HEK293 (cell line): ENCODE measurements at regions not wholly inside any gene's neighbourhood (a gene's known extent, or its start where the extent isn't known, plus 50 kb on each side); places are given as distances from the start of the nearest gene placed in this dataset.

Experiments
- CTCF ChIA-PET: fragments of 350-600 bp; formaldehyde crosslinking; extraction: SDS; loops from one replicate; lab custom pipeline; 2021; ENCODE audit warnings: antibody characterized with exemption; lab: Yijun Ruan, JAX
- POLR2A ChIA-PET: fragments of 300-600 bp; formaldehyde crosslinking; extraction: SDS; loops from one replicate; lab custom pipeline; 2020; ENCODE audit warnings: antibody characterized with exemption, inconsistent platforms; lab: Yijun Ruan, JAX
- H3K27ac ChIP-seq: fragments of 200-500 bp; sonication (Bioruptor generic); 2 replicates; pipeline ENCODE4 v1.5.1; 2014; ENCODE audit warnings: low read depth, low read length, control low read depth, inconsistent platforms; ENCODE audit errors: extremely low read depth
- H3K36me3 ChIP-seq, 2 experiments: fragments of 200-500 bp in 1 of 2; sonication (Bioruptor generic) in 1 of 2; 1 replicate in 1 of 2; 2 replicates in 1 of 2; pipeline ENCODE4 v1.5.1; 2014 to 2017; ENCODE audit warnings: inconsistent platforms in 2 of 2, low read length in 2 of 2; ENCODE audit not compliant: control insufficient read depth in 2 of 2, insufficient read depth in 1 of 2
- H3K4me1 ChIP-seq: fragments of 200-500 bp; sonication (Bioruptor generic); 2 replicates; pipeline ENCODE4 v1.5.1; 2014; ENCODE audit warnings: mild to moderate bottlenecking, low read length, inconsistent platforms; ENCODE audit not compliant: control insufficient read depth, insufficient read depth
- H3K4me3 ChIP-seq: 2 replicates; pipeline ENCODE4 v1.5.1; 2011; ENCODE audit warnings: low read depth, mild to moderate bottlenecking, control low read depth, low read length, moderate library complexity
- H3K9me3 ChIP-seq: fragments of 200-500 bp; sonication (Bioruptor generic); 2 replicates; pipeline ENCODE4 v1.5.1; 2014; ENCODE audit warnings: low read depth, low read length, inconsistent platforms; ENCODE audit not compliant: control insufficient read depth, insufficient read depth
- PRDM1 ChIP-seq: fragments of 450-650 bp; formaldehyde crosslinking; IDR thresholded peaks from 2 replicates; pipeline ENCODE4; 2016; ENCODE audit warnings: missing biosample characterization, missing genetic modification characterization
- WT1 ChIP-seq: fragments of 450-650 bp; formaldehyde crosslinking; IDR thresholded peaks from 2 replicates; pipeline ENCODE4 v1.5.1; 2016; ENCODE audit warnings: missing biosample characterization, missing genetic modification characterization
- ZBTB48 ChIP-seq: fragments of 450-650 bp; formaldehyde crosslinking; IDR thresholded peaks from 2 replicates; pipeline ENCODE4 v1.5.1; 2016; ENCODE audit warnings: missing biosample characterization, missing genetic modification characterization
- ZNF274 ChIP-seq, 2 experiments: fragments of 200-500 bp in 1 of 2; fragments of 450-650 bp in 1 of 2; sonication (Bioruptor generic) in 1 of 2; formaldehyde crosslinking in 1 of 2; IDR thresholded peaks; 2 replicates each; pipeline versions ENCODE4 v1.5.1 to v1.6.1; 2014 to 2016; ENCODE audit warnings: borderline replicate concordance in 1 of 2, inconsistent platforms in 1 of 2, low read length in 1 of 2, missing biosample characterization in 1 of 2, missing genetic modification characterization in 1 of 2
- ZNF350 ChIP-seq: fragments of 450-650 bp; formaldehyde crosslinking; IDR thresholded peaks from 2 replicates; pipeline ENCODE4 v1.5.0; 2017; ENCODE audit warnings: missing biosample characterization, mild to moderate bottlenecking, missing genetic modification characterization
- ZNF433 ChIP-seq: fragments of 450-650 bp; formaldehyde crosslinking; IDR thresholded peaks from 2 replicates; pipeline ENCODE4 v1.5.1; 2016; ENCODE audit warnings: missing biosample characterization, missing genetic modification characterization, low read depth
- ZNF501 ChIP-seq: fragments of 450-650 bp; formaldehyde crosslinking; IDR thresholded peaks from 2 replicates; pipeline ENCODE4 v1.5.1; 2016; ENCODE audit warnings: missing biosample characterization, missing genetic modification characterization
- ZNF571 ChIP-seq: fragments of 450-650 bp; formaldehyde crosslinking; IDR thresholded peaks from 2 replicates; pipeline ENCODE4 v1.5.0; 2017; ENCODE audit warnings: missing biosample characterization, missing genetic modification characterization
- ZNF585B ChIP-seq: fragments of 450-650 bp; formaldehyde crosslinking; IDR thresholded peaks from 2 replicates; pipeline ENCODE4 v1.5.1; 2016; ENCODE audit warnings: missing biosample characterization, missing genetic modification characterization
- ZNF785 ChIP-seq: fragments of 450-650 bp; formaldehyde crosslinking; IDR thresholded peaks from 2 replicates; pipeline ENCODE4 v1.5.1; 2016; ENCODE audit warnings: missing biosample characterization, missing genetic modification characterization
- ZNF837 ChIP-seq: fragments of 450-650 bp; formaldehyde crosslinking; IDR thresholded peaks from 2 replicates; pipeline ENCODE4 v1.5.1; 2016; ENCODE audit warnings: missing biosample characterization, missing genetic modification characterization
- ZSCAN23 ChIP-seq: fragments of 450-650 bp; formaldehyde crosslinking; IDR thresholded peaks from 2 replicates; pipeline ENCODE4 v1.5.1; 2016; ENCODE audit warnings: missing biosample characterization, missing genetic modification characterization
- TF ChIP-seq, protein P1 (sequence below): fragments of 450-650 bp; formaldehyde crosslinking; IDR thresholded peaks from 2 replicates; pipeline ENCODE4 v1.5.1; 2016; ENCODE audit warnings: missing biosample characterization, missing genetic modification characterization
- TF ChIP-seq, protein P2 (sequence below): fragments of 450-650 bp; formaldehyde crosslinking; IDR thresholded peaks from 2 replicates; pipeline ENCODE4 v1.5.1; 2017; ENCODE audit warnings: missing biosample characterization, missing genetic modification characterization
- TF ChIP-seq, protein P3 (sequence below): fragments of 450-650 bp; formaldehyde crosslinking; IDR thresholded peaks from 2 replicates; pipeline ENCODE4 v1.5.1; 2016; ENCODE audit warnings: missing biosample characterization, missing genetic modification characterization, low read depth
- TF ChIP-seq, protein P4 (sequence below): fragments of 450-650 bp; formaldehyde crosslinking; IDR thresholded peaks from 2 replicates; pipeline ENCODE4 v1.5.1; 2017; ENCODE audit warnings: missing biosample characterization, missing genetic modification characterization
- TF ChIP-seq, protein P5 (sequence below): fragments of 450-650 bp; IDR thresholded peaks from 2 replicates; pipeline ENCODE4 v1.5.1; 2018; ENCODE audit warnings: missing biosample characterization, mild to moderate bottlenecking, missing genetic modification characterization

DNA sequence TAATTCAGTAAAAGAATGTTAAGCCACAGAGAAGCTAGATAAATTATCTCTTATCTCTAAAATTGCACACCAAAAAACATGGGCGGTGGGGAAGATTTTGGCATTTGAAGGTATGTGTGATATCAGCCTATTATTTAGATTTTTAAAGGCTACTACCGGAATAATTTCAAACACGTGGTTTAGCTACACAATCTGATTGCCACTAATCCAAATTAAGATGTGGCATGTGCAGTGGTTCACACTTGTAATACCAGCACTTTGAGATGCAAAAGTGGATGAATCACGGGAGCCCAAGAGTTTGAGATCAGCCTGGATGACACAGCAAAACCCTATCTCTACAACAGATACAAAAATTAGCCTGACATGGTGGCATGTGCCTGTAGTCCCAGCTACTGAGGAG lies 584.5 kb downstream of the HS3ST4 start:
- no peak for TF ChIP-seq PRDM1 (tag by site-specific recombination)
- TF ChIP-seq ZNF350 (tag by site-specific recombination): no peak
- TF ChIP-seq, protein P1, sequence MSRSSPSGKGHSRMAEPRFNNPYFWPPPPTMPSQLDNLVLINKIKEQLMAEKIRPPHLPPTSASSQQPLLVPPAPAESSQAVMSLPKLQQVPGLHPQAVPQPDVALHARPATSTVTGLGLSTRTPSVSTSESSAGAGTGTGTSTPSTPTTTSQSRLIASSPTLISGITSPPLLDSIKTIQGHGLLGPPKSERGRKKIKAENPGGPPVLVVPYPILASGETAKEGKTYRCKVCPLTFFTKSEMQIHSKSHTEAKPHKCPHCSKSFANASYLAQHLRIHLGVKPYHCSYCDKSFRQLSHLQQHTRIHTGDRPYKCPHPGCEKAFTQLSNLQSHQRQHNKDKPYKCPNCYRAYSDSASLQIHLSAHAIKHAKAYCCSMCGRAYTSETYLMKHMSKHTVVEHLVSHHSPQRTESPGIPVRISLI (tag by site-specific recombination): no peak
- TF ChIP-seq, protein P2, sequence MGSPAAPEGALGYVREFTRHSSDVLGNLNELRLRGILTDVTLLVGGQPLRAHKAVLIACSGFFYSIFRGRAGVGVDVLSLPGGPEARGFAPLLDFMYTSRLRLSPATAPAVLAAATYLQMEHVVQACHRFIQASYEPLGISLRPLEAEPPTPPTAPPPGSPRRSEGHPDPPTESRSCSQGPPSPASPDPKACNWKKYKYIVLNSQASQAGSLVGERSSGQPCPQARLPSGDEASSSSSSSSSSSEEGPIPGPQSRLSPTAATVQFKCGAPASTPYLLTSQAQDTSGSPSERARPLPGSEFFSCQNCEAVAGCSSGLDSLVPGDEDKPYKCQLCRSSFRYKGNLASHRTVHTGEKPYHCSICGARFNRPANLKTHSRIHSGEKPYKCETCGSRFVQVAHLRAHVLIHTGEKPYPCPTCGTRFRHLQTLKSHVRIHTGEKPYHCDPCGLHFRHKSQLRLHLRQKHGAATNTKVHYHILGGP: no peak
- no peak for TF ChIP-seq ZNF433
- TF ChIP-seq, protein P3, sequence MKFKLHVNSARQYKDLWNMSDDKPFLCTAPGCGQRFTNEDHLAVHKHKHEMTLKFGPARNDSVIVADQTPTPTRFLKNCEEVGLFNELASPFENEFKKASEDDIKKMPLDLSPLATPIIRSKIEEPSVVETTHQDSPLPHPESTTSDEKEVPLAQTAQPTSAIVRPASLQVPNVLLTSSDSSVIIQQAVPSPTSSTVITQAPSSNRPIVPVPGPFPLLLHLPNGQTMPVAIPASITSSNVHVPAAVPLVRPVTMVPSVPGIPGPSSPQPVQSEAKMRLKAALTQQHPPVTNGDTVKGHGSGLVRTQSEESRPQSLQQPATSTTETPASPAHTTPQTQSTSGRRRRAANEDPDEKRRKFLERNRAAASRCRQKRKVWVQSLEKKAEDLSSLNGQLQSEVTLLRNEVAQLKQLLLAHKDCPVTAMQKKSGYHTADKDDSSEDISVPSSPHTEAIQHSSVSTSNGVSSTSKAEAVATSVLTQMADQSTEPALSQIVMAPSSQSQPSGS: no peak
- TF ChIP-seq, protein P4, sequence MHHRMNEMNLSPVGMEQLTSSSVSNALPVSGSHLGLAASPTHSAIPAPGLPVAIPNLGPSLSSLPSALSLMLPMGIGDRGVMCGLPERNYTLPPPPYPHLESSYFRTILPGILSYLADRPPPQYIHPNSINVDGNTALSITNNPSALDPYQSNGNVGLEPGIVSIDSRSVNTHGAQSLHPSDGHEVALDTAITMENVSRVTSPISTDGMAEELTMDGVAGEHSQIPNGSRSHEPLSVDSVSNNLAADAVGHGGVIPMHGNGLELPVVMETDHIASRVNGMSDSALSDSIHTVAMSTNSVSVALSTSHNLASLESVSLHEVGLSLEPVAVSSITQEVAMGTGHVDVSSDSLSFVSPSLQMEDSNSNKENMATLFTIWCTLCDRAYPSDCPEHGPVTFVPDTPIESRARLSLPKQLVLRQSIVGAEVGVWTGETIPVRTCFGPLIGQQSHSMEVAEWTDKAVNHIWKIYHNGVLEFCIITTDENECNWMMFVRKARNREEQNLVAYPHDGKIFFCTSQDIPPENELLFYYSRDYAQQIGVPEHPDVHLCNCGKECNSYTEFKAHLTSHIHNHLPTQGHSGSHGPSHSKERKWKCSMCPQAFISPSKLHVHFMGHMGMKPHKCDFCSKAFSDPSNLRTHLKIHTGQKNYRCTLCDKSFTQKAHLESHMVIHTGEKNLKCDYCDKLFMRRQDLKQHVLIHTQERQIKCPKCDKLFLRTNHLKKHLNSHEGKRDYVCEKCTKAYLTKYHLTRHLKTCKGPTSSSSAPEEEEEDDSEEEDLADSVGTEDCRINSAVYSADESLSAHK (tag by site-specific recombination): no peak
- TF ChIP-seq ZNF837 (tag by site-specific recombination): no peak
- no peak for TF ChIP-seq ZNF274 (IDR thresholded peaks at IDR 0.05; ENCODE audit: low read length)
- TF ChIP-seq ZNF274 (tag by site-specific recombination; IDR thresholded peaks at IDR 0.05; ENCODE audit: borderline replicate concordance): no peak
- H3K27ac ChIP-seq: no peak overlapping the region
- ChIA-PET POLR2A (no interaction called here), CTCF (no interaction called here)
- H3K9me3 ChIP-seq: no peaks in the 10 kb centered on the region
- no peaks in the 10 kb centered on the region for H3K36me3 ChIP-seq
- H3K4me1 ChIP-seq: no peaks in the 10 kb centered on the region
- H3K4me3 ChIP-seq: no peak overlapping the region

DNA sequence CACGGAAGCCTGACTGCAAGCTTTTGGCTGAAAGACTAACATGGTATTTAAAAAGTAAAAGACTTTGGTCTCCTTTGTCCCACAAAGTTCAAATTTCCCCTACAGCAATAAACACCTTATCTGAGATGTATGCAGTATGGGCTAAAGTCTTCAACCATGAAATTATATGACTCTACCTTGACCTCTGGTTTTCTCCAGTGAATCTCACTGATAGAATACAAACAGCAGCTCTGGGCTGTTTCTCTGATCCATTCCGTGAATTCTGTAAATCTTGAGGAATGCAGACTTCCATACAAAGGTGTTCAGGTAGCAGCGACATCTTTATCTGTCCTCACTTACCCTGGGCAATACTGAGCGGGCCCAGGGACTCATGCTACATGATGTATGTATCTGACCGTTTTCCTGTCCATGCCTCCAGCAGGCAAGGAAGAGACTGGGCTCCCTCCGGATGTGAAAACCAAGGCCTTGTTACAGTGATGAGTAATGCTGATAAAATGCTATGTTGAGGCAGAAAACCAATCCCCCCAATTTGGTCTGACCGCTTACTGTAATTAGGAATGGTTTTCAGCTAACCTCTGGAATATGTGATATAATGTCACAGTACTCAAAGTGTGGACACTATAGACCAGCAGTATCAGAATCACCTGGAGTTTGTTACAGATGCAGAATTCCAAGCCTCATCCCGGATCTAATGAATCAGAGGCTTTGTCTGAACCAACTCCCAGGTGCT lies 589.8 kb downstream of the HS3ST4 start:
- no peaks in the 10 kb centered on the region for H3K9me3 ChIP-seq
- H3K27ac ChIP-seq: no peak overlapping the region
- H3K4me1 ChIP-seq: no peaks in the 10 kb centered on the region
- TF ChIP-seq ZBTB48 (tag by site-specific recombination): no peak
- TF ChIP-seq WT1: no peak
- no peak for TF ChIP-seq ZNF501 (tag by site-specific recombination)
- no peak for TF ChIP-seq ZSCAN23 (tag by site-specific recombination)
- TF ChIP-seq, protein P5, sequence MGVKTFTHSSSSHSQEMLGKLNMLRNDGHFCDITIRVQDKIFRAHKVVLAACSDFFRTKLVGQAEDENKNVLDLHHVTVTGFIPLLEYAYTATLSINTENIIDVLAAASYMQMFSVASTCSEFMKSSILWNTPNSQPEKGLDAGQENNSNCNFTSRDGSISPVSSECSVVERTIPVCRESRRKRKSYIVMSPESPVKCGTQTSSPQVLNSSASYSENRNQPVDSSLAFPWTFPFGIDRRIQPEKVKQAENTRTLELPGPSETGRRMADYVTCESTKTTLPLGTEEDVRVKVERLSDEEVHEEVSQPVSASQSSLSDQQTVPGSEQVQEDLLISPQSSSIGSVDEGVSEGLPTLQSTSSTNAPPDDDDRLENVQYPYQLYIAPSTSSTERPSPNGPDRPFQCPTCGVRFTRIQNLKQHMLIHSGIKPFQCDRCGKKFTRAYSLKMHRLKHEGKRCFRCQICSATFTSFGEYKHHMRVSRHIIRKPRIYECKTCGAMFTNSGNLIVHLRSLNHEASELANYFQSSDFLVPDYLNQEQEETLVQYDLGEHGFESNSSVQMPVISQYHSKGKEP (tag by site-specific recombination): no peak
- TF ChIP-seq PRDM1 (tag by site-specific recombination): no peak
- TF ChIP-seq ZNF571 (tag by site-specific recombination): no peak
- TF ChIP-seq, protein P3: no peak
- no peak for TF ChIP-seq ZNF585B (tag by site-specific recombination)
- TF ChIP-seq ZNF785 (tag by site-specific recombination): no peak
- H3K4me3 ChIP-seq: no peak overlapping the region
- ChIA-PET POLR2A (no interaction called here), CTCF (interaction anchor here (0.6 kb wide), 1 partner anchor 1731 kb away, joined by 3 read pairs; no protein-coding TSS in a partner anchor)
- H3K36me3 ChIP-seq: no peaks in the 10 kb centered on the region
